Osteocyte (in vitro differentiated cells): ENCODE measurements at regions not wholly inside any gene's neighbourhood (a gene's known extent, or its start where the extent isn't known, plus 50 kb on each side); places are given as distances from the start of the nearest gene placed in this dataset.

Experiments
- DNase-seq: peaks from one replicate; pipeline ENCODE4 v3.0.0; 2021; ENCODE audit warnings: mixed read lengths; ENCODE audit not compliant: unreplicated experiment; ENCODE audit errors: extremely low spot score
- H3K27ac Mint-ChIP-seq: one replicate; pipeline ENCODE4 v1.8.0; 2021; ENCODE audit warnings: mild to moderate bottlenecking, mixed read lengths; ENCODE audit not compliant: unreplicated experiment
- H3K27me3 Mint-ChIP-seq: one replicate; pipeline ENCODE4 v1.8.0; 2021; ENCODE audit warnings: mixed read lengths; ENCODE audit not compliant: unreplicated experiment
- H3K36me3 Mint-ChIP-seq: one replicate; pipeline ENCODE4 v1.8.0; 2021; ENCODE audit warnings: mixed read lengths; ENCODE audit not compliant: unreplicated experiment
- H3K4me1 Mint-ChIP-seq: one replicate; pipeline ENCODE4 v1.8.0; 2021; ENCODE audit warnings: mixed read lengths; ENCODE audit not compliant: unreplicated experiment
- H3K4me3 Mint-ChIP-seq: one replicate; pipeline ENCODE4 v1.8.0; 2021; ENCODE audit warnings: mild to moderate bottlenecking, moderate library complexity, mixed read lengths; ENCODE audit not compliant: unreplicated experiment
- H3K9me3 Mint-ChIP-seq: one replicate; pipeline ENCODE4 v1.8.0; 2021; ENCODE audit warnings: mixed read lengths; ENCODE audit not compliant: unreplicated experiment
- CTCF ChIP-seq: fragments of 200-600 bp; sonication (generic); IDR thresholded peaks from 2 replicates; pipeline ENCODE4 v1.5.0; 2021; ENCODE audit warnings: antibody characterized with exemption, mild to moderate bottlenecking, moderate library complexity

GRCh38 chr5:122639864-122640263, 135.0 kb upstream of the SNX2 start:
- H3K4me1 Mint-ChIP-seq = no peaks in the 10 kb centered on the region
- H3K27ac Mint-ChIP-seq = no peak overlapping the region
- no peak for DNase-seq
- no peaks in the 10 kb centered on the region for H3K36me3 Mint-ChIP-seq
- H3K27me3 Mint-ChIP-seq = peaks cover 16% of the 10 kb centered on the region
- TF ChIP-seq CTCF = no peak
- no peaks in the 10 kb centered on the region for H3K9me3 Mint-ChIP-seq
- H3K4me3 Mint-ChIP-seq = no peak overlapping the region

GRCh38 chr5:122649080-122649479, 125.8 kb upstream of the SNX2 start:
- peaks cover 28% of the 10 kb centered on the region for H3K27me3 Mint-ChIP-seq
- no peak overlapping the region for H3K4me3 Mint-ChIP-seq
- H3K27ac Mint-ChIP-seq = no peak overlapping the region
- no peaks in the 10 kb centered on the region for H3K36me3 Mint-ChIP-seq
- peaks cover 6% of the 10 kb centered on the region for H3K4me1 Mint-ChIP-seq
- TF ChIP-seq CTCF = no peak
- DNase-seq = no peak
- H3K9me3 Mint-ChIP-seq = no peaks in the 10 kb centered on the region

GRCh38 chr5:122653087-122654017, 121.5 kb upstream of the SNX2 start:
- no peak for DNase-seq
- no peaks in the 10 kb centered on the region for H3K9me3 Mint-ChIP-seq
- no peak overlapping the region for H3K4me3 Mint-ChIP-seq
- H3K27me3 Mint-ChIP-seq = peaks cover 3% of the 10 kb centered on the region
- H3K4me1 Mint-ChIP-seq = peaks cover 21% of the 10 kb centered on the region
- no peak for TF ChIP-seq CTCF
- H3K36me3 Mint-ChIP-seq = no peaks in the 10 kb centered on the region
- H3K27ac Mint-ChIP-seq = no peak overlapping the region

GRCh38 chr5:122656160-122656559, 118.7 kb upstream of the SNX2 start:
- Mint-ChIP-seq H3K4me3 (peak overlapping the region; percentile 20), H3K27ac (peak overlapping the region; percentile 3), H3K9me3 (no peaks in the 10 kb centered on the region), H3K36me3 (no peaks in the 10 kb centered on the region), H3K4me1 (peaks cover 21% of the 10 kb centered on the region), H3K27me3 (no peaks in the 10 kb centered on the region)
- DNase-seq = no peak
- no peak for TF ChIP-seq CTCF

- peaks cover 25% of the 10 kb centered on the region for H3K4me1 Mint-ChIP-seq
- no peak for TF ChIP-seq CTCF
- no peaks in the 10 kb centered on the region for H3K9me3 Mint-ChIP-seq
- no peak overlapping the region for H3K27ac Mint-ChIP-seq
- DNase-seq = no peak
- no peak overlapping the region for H3K4me3 Mint-ChIP-seq
- no peaks in the 10 kb centered on the region for H3K36me3 Mint-ChIP-seq
- H3K27me3 Mint-ChIP-seq = no peaks in the 10 kb centered on the region
Measured at GRCh38 chr5:122656577-122656976, 118.3 kb upstream of the SNX2 start.
